ENCODE measurements at regions not wholly inside any gene's neighbourhood (a gene's known extent, or its start where the extent isn't known, plus 50 kb on each side); places are given as distances from the start of the nearest gene placed in this dataset.

DNA sequence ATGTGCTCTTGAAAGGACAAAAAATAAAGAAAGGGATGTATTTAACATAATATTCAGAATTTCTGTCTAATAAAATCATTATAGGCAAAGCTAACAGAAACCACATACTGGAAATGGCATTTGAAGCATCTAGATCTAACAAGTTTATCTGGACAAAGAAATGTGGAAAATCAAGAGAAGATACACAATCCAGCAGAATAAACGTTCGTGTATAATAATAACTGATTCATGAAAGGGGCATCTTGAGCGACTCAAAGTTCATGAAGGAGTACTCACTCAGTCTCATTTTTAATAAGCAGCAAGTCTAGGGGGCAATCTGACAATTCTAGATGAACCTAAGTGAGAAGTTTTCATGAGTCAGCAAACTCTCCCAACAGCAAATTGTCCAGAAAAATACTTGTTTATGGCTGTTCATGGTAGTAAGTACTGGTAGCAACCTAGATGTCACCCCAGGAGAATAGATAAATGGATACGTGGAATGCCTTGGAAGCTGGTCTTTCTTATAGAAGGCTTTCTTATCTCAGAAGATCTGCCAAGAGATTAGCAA, 541.8 kb downstream of the INHBA start:
- no peak for DNase-seq

DNA sequence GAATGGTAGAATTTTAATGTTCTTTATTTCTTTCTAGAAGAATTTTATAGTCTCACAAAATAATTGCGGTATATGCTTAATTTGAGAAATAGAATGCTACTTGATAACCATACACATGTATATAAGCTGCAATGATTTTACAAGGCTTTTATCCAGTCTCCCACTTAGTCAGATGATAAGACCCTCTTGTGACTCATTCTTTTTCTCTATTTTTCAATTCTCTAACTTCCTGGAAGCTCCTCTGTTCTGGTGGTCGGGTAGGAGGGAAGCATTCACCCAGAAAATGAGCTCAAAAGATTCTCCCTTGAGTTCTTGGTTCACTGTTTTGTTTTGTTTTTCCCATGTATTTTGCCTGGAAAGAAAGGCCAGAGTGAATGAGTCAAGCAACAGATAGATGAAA, 546.6 kb downstream of the INHBA start:
- DNase-seq = no peak

DNA sequence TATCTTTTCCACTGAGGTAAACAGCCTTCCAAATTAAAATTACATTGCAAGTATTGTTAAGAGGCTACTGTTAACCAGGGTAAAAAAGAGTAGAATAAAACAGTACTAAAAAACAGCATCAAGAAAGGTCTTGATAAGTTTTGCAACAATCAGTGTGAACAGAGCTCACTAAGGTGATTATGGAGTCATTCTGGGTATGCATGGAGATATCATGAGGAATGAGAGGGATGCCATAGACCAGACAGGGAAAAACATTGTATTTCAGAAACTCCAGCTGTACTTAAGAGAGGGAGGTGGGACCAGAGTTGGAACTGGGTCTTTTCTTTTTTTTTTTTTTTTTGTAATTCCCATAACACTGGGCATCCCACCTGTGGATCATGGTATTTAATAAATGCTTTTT, 549.6 kb downstream of the INHBA start:
- no peak for DNase-seq

DNA sequence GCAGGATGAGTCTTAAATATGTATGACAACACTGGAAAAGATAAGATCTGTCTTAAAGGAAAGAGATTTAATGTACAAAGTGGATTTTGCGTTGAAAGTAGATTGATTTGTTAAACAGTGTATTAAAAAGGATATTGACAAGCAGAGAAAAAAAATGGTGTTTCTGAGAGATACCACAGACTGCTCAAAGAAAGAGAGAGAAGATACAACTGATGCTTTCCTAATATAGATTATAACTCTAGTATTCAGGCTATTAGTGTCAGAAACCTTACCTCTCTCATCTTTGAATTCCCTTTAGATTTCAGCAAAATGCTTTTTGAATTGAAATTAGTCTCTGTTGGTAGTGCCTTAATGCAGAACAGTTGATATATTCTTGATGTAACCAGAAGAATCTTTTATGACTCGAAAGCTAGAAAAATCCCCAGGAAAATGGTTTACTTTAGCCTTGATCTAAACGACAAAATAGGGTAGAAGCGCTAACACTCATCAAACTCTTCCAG, 550.7 kb downstream of the INHBA start:
- DNase-seq = no peak

DNA sequence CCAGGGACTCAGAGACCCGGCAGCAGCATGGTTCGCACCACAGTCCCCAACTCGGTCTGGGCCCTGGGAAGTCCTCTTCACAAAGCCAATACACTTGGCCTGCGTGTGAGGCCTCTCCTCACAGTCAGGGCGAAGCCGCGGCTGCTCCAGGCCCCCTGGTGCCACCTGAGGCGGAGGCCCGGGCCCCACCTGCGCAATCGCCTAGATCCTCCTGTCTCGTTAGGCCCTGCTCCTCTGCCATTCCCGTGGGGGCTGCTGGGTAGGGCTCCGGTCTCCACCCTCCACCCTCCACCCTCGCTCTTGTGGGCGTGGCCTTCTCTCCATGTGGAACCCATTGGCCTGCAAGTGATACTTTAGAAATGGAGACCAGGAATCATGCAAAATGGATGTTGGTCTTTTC, 553.3 kb downstream of the INHBA start:
- no peak for DNase-seq

DNA sequence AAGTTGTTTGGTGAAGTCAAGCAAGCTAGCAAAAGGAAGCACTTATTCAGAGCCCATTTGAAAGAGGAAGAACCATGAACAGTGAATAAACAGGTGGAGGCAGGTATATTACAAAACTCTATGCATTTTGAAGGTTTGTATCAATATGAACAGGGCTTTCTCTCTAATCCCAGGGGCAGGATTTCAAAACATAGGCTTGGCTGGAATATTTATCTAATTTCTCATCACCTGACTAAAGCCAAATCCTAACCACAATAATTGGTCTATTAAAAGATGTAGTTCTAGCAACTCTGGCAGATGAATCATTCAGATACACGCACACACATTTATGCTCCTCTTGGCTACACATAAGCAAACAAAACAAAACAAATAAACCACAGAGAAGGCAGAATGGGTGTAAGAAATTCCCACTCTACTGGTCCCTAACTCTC, 554.4 kb downstream of the INHBA start:
- DNase-seq = no peak

DNA sequence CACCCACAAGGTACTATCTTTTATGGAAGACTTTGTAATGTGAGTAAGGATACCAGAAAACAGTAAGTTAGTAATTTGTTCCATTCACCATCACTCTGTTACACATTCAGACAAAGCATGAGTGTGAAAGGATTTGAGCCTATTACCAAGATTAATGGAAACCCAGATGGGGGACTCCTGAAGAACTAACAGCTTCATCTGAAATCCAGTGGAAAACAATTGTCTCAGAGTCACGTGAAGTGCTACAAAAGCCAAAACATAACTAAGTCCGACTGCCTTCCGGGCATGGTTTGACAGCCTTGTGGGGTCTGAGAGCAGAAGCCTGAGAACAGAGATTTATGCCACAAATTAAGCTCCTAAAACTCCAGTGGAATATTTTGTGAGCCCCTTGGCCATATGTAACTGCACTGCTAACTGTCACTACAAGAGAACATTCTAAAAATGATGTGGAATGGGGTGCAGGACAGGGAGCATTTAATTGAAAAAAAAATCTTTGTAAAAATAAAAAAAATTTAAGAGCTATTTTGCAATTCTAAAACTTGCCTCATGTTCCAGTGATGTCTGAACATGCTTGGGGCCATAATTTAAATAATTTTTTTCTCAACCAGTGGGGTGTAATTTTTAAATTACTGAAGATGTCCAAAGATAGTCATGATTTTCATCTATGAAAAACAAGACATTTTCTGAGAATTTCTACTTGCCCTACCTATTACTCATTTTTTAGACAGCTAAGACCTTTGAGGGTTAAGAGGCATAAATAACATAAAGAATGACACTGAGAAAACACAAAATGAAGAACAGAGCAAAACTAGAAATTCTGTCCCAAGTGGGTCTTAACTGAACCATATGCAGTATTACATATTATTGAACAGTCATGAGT, 555.0 kb downstream of the INHBA start:
- DNase-seq = no peak

DNA sequence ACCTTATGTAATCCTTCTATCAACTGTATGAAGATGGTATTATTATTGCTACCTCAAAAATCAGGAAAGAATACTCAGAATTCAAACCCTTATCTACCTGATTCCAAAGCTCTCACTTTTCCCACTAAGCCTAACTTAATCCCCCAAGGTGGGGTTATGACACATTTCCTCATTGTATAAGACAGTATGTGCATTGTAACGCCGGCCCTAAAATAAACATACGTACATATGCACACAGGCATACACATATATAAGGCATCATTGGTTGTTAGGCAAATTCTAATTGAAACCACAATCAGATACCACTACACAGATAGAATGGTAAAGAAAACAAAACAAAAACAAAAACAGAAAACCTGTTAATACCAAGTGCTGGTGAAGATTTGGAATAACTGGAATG, 556.5 kb downstream of the INHBA start:
- no peak for DNase-seq

DNA sequence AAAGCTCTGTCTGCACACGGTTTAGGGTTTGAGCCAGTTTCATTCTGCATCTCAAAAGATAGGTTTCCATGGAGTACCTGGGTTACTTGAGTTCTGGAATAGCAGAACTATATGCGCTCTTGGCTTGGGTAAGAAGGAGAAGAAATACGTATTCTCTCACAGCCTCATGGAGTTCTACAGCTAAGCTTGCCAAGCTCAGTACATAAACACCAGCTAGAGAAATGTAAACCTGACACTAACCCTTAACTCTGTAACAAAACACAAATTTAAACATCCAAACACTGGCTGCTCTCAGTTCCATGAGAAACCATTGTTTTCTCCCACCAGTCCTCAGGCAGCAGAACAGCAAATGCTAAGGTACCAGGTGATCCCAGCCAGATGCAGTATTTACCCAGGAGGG, 557.2 kb downstream of the INHBA start:
- no peak for DNase-seq

DNA sequence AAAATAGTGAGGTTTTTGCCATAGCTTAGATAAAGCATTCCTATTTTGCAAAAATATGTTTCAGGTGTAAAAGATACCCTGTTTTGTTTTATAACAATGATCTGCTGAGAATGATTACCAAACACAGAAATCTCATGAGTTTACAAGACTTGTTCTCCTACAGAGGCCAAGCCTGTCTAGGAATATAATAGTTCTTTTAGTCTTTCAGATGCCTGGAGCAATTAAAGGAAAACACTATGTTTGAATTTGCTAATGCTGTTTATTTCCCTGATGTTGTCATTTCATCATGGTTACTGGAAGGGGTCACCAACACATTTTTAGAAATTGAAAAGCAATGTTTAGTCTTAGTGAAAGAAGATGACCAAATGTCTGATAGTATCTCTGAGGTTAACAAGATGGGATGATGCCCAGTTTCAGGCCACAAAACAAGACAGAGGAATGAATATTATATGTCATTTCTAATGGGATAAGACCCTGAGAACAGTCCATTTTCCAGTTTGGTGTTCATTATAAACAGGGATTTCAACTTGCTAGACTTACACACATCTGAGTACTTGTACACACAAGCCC, 559.9 kb downstream of the INHBA start:
- no peak for DNase-seq

DNA sequence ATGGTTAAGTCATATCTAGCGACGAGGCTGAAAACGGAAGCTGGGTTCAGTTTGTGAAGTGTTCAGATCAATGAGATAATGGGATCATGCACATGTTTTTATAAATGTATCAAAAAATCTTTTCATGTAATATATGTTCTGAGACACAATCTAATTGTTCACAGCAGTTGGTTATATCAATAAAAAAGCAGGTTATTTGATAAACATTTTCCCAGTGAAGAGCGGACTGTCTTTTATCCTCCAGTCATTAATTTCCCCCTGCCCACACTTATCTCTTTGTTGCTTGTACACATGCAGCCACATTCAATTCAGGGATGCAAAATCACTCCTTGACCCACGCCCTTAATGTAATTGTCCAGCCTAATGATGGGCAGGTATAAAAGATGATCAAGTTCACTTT, 563.1 kb downstream of the INHBA start:
- no peak for DNase-seq

DNA sequence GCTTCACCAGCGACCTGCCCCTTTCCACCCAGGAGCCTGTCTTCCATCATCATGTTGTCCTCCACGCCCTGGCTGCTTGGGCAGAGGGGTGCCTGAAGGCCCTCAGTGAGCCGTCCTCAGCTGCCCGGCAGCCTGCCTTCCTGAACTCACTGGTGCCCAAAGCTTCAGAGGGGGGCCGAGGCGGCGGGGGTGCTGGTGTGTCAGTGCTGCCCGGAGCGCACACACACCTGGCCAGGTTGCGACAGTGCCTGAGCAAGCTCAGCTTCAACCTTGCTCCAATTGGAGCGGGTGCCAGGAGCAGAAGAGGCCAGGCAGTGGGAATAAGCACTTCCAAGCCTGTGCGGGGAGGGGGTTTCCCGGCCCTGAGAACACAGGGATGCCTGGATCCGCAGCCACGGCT, 566.3 kb downstream of the INHBA start:
- DNase-seq = no peak

DNA sequence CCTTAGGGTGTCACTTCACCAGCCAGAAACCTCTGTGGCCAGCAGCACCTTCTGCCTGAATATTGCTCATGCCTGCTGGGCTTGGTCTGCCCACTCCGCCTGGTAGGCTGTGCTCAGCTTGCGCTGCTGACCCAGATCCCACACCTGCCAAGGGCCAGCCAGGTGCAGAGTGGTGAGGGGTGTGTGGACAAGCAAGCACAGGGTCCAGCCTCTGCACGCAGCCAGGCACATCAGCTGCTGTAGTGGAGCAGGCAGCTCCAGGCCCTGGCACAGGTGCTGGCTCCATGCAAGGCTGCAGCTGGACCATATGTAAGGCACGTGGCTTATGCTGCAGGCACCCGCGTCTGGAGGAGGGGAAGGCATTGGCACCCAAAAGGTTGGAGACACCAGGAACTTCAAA, 567.4 kb downstream of the INHBA start:
- no peak for DNase-seq

DNA sequence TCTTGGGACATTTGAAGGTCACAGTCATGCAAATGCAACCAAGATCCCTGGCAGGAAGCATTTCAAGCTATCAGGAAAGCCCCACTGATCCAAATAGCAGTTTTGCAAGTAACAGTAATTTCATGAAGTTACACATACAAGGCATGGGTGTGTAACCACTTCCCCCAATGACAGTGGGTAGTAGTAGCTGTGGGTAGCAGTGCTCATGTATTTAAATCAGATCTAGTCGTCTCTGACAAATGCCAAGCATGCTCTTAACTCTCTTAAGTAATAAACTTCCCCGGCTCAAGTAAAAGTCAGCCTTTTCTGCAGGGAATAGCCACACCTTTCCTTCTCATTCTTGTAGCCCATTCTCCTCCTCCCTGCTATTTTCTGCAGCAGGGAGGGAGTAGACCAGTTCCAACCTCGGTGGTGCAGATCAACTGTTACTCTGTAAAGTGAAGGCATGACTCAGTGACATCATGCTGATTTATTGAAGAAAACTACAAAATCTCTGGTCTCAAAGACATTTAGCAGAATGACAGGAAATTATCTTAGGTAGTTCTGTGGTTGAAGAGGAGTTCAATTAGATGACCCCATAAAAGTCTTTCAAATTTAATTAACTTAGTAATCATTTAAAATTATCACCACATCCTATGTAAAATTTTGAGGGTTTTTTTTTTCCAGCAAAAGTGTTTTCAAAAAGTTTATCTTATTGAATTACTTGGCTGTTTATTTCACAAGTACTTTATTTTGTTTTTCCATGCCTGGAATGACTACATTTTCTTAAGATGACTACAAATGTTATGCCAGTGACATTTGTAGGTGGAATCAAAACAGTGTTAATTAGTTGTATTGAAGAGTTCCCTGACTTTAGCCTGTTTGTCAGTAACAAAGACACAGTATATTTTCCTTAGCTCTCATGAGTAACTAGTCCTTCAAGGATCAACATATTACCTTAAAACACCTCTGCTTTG, 568.3 kb downstream of the INHBA start:
- no peak for DNase-seq

DNA sequence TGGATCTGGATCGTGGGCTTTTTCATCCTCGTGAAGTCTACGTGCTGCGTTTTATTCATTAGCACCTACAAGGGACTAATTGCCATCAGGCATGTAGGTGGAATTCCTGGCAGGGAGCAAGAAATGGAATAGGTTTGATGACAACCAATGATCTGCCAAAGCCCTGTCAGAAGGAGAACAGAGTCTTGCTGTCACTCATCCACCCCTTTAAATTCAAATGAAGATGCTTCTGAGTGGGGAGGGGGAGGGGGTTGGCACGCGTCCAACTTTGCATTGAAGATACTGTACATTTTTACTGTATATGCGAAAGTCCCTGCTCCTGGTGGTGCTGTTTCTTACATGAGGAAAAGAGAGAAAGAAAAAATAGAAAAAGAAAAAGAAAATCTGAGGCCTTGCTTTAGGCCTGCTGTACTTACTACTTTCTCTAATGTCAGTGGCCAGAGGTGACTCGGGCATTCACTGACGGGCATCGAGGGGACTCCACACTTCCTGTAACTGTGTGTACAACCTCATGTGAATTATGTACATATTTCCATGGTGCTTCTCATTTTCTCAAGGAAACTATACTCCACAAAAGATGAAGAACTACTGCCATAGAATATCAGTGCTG, 569.1 kb downstream of the INHBA start:
- DNase-seq = no peak

DNA sequence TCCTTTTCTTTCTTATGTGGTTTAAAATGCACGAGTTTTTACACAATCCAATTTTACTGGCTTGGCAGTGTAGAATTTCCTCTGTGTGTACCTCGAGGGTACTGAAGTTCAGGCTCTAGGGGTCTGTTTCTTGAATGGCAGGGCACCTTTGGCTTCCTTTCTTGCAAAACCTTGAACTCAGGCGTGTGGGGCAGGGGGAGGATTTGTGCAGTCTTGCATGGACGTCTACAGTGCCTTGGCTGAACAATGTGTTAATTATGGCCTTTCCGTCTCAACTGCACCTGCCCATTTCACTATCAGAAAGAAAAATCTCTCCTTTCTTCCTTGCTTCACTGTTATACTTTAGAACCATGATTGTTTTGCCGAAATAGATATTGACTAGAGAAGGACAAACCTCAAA, 570.9 kb downstream of the INHBA start:
- DNase-seq = no peak

DNA sequence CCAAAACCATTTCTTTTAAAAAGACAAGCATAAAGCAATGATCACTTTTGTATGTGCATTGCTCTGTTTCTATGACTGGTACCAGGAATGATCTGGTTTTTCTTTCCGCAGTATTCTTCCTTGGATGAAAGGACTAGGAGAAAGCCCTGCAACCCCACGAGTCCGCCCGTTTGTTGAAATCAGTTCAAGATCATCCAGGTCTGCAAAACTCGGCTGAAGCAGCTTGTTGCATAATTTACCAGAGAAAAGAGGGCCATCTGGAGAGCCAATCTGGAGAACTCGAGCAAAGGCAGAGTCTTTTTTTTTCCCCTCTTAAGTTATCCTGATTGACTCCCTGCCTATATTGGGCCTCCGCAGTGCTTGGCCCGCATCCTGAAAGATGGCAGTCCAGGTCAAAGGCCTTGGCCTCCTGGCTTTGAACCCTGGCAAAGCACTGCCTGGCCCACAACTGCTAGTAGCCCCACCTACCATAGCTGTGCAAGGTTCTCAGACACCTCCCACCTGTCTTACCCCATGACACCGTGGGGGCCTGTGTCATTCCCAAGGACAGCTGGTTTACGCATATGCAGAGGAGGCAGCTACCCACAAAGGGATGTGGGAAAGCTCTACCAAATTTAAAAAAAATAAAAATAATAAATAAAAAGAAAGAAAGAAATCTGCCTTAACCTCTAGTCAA, 572.2 kb downstream of the INHBA start:
- DNase-seq = no peak

DNA sequence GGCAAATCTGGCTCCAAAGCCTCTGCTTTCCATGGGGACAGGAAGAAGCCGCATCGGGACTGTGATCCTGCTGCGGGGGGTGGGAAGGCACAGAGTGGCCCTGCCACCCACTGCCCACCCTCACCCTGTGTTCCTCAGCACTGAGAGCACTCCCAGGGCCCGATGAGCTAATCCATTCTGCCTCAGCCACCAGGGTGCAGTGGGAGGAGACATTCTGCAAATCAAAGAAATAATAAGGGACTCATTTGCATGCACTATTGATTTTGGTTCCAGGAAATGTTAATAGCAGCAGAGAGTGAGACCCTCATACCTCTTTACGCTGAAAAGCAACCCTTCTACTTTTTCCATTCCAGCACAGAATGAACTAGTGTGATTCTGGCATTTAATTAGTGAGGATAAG, 572.8 kb downstream of the INHBA start:
- DNase-seq = no peak

DNA sequence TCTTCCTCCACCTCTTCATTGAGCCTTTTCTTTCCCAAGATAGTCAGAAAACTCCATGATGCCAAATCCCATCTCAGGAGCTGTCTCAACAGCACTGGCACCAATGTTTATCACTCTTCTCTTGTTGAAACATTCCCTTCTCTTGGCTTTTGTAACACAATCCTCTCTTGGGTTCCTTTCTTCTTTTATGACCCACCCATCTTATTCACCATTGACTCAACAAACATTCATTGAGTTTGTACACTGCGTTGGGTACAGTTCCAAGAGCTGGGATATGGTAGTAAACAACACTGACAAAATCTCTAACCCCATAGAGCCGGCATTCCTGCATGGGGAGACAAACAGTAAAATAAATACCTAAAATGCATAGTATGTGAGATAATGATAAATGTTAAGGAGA, 577.5 kb downstream of the INHBA start:
- DNase-seq = no peak

DNA sequence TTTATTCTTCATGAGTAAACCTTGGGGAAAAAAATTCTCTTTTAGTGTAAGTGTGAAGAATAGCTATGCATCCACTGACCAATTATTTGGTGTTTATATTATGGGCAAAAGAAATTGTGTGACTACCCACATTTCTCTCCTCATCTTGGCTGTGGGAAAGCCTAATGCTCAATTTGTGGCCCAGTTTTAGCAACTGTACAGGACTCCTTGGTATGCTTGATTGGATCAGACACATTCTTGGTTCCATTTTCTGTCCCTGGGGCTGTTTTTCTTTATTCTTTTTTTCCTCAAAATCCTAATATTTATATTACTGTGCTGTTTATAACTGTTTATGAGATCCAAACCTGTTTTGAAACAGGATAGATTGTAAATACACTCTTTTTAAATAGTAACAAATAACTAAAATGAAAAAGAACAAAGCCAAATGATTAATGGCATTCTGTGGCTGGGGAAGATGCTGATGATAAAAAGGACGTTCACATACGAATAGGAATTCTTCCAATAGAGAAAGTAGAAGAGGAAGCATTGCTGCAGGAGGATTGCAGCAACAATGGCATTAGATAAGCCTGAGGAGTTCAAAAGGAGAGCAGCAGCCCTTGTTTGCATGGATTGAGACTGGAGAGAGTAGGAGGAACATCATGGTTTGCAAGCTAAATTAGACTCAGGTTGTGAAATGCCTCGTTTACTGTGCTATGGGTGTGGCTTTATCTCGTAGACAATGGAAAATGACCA, 580.5 kb downstream of the INHBA start:
- DNase-seq = no peak

DNA sequence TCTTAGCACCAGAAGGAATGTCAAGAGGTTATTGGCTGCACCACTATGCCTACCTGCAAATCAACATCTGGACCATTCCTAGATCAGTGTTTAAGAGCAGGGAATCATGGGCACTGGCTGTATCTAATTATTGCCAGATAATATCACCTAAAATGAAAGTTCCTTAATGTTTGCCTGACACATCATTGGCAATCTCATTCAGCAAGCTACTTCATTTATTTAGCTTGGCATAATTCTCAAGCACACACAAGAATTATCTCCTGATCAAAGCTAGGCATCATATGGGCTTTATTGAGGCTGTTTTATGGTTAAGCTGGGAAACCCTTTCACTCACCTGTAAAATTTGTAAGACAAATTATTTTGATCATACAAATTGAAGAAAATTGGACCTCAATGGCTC, 581.7 kb downstream of the INHBA start:
- no peak for DNase-seq
